ENCODE measurements at regions not wholly inside any gene's neighbourhood (a gene's known extent, or its start where the extent isn't known, plus 50 kb on each side); places are given as distances from the start of the nearest gene placed in this dataset.

DNA sequence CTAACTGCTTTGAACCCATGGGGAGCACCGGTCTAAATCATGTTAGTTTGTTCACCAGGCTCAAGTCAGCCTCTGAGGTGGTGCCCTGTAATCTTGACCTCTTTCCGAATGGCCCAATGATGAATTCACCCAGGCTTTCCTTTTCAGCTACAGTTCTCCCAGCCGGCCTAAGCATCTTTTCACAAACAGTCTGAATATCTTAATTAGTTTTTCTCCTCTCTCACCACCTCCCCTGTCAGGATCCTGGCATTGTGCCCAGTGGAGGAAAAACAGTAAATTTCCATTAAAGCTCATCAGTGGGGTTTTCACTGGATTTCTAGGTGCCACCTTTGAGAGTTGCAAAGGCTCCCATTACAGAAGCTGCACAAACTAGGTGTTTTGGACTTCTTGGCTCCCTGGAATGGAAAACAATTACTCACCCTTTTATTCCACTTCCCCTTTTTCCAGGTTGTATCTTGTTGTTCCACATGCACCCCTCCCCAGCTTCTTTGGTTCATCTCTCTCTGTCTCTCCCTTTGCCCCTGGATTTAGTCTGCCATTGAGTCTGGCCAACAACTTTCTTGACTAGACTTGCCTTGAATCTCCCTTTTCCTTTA is 69.4 kb upstream of the ADAMTSL1 start:
- DNase-seq, result no peak

DNA sequence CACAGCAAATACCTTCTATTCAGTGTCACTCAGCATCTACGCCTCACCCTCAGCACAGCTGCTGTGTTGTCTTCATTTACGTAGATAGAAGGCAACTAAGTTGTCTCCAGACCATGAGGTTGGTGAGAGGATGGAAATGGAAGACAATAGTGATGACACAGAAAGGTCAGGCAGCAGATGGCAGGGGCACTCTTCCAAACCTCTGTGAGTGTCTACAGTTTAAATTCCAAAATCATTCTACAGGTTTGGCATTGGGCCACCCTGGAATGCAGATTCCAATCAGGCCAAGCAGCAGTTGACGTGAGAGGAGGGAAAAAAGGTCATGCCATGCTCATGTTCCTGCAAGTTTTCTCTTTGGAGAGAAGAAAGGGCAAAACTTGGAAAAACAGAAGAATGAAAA is 68.7 kb upstream of the ADAMTSL1 start:
- DNase-seq, result no peak

DNA sequence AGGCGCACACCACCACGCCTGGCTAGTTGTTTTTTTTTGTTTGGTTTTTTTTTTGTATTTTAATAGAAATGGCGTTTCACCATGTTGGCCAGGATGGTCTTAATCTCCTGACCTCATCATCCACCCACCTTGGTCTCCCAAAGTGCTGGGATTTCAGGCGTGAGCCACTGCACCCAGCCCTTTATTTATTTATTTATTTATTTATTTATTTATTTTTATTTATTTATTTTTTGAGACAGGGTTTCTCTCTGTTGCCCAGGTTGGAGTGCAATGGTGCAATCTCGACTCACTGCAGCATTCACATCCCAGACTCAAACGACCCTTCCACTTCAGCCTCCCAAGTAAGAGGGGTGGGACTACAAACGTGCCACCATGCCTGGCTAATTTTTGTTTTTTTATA is 63.0 kb upstream of the ADAMTSL1 start:
- DNase-seq, result no peak

DNA sequence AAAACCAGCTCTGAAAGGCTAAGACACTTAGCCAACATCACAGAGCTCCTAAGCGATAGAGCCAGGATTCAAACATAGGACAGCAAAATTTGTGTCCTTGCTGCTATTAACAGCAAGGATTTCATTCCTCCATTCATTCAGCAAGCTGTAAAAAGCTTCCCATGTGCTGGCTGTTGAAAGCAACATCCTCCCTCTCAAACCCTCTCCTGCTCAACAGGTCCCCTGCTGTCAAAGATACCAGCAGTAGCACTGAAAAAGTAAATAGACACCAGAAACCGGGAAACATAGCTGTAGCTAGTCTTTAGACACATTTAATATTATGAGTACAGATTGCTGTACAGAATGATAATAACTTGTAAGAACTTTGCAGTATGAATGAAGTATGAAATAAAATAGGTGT is 52.6 kb upstream of the ADAMTSL1 start:
- DNase-seq, result no peak

DNA sequence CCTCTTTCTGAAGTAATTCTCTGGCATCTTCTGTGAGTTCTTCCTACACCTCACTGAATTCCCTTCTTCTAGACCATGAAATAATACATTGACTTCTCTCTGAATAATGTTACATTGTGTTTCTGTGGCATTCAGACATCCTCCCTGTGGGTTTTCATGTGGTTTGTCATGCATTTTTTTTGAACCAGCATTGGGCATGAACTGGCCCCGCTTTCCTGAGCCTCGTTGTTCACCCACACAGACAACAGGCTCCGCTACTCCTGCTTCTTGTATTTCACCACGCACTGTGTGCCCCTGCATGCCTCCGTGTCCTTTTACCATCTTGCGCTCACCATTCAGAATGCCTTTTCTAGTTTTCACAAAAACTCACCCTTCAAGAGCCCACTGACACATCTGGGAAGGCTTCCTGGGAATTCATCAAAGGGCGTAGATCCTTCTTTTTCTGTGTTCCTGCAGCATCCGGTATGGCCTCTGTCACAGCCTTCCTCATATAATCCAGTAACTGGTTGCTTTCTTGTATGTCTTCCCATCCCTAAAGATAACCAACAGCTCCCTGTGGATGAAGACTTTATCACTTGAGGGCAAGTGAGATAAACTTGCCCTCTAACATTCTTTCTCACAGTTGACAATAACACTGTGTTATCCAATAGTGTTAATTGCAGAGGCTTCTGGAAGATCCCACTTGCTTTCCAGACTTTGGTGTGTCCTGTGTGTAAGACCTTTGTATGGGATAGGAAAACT is 51.5 kb upstream of the ADAMTSL1 start:
- no peak for DNase-seq

DNA sequence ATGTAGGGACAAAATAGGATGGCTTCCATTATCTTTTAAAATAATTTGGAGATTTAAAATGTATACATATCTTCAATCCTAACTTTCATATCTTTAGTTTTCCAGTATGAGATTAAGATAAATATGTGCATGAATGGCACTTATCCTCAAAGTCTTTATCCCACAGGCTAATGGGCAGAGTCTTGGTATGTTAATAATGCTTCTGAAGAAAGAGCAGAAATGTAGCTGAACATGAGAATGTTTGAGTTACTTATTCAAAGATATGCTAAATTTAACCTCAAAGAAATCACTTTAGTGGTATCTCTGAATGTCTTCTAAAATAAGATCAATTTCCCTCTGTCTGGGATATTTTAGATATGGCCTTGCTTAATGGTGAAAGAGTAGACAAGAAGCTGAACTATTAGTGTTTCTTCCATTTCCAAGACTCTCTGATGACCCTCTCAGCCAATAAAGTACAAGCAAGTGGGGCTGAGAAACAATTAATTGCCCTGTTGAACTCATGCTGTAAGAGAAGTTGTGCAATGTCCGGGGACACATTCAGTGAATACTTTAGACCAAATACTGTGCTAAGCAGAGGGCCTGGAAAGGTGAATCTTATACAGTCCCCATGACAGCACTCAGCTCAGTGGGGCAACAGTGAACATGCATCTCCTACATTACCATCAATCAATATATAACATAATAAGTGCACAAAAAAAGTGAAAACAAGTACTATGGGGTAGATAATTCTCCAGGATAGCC is 50.0 kb upstream of the ADAMTSL1 start:
- DNase-seq, result no peak

All from stimulated activated CD4-positive, alpha-beta T cell treated with anti-CD3 and anti-CD28 coated beads, Interleukin-4, amount 100 ng/mL, for 4 hours (primary cell).